NT2/D1 (cell line): ENCODE measurements at regions not wholly inside any gene's neighbourhood (a gene's known extent, or its start where the extent isn't known, plus 50 kb on each side); places are given as distances from the start of the nearest gene placed in this dataset.

ENCODE experiments used
- DNase-seq: peaks from one replicate; pipeline ENCODE4 v3.0.0-alpha.2; 2011; ENCODE audit warnings: low read depth, low spot score
- H3K27me3 ChIP-seq: 2 replicates; pipeline ENCODE4 v1.6.0; 2011; ENCODE audit warnings: mild to moderate bottlenecking; ENCODE audit not compliant: insufficient read length, insufficient read depth
- H3K36me3 ChIP-seq: 2 replicates; pipeline ENCODE4 v1.6.1; 2011; ENCODE audit warnings: mild to moderate bottlenecking, low read length, mixed read lengths; ENCODE audit not compliant: insufficient read depth, insufficient read length
- H3K4me1 ChIP-seq: 2 replicates; pipeline ENCODE4 v1.5.1; 2011; ENCODE audit not compliant: insufficient read depth, insufficient read length
- H3K4me3 ChIP-seq: 2 replicates; pipeline ENCODE4 v1.5.1; 2011; ENCODE audit warnings: low read depth; ENCODE audit not compliant: insufficient read length
- H3K9ac ChIP-seq: 2 replicates; pipeline ENCODE4 v1.6.0; 2011; ENCODE audit warnings: low read depth; ENCODE audit not compliant: insufficient read length
- H3K9me3 ChIP-seq: 2 replicates; pipeline ENCODE4 v1.5.1; 2011; ENCODE audit warnings: mild to moderate bottlenecking, low read length; ENCODE audit not compliant: insufficient read depth
- SUZ12 ChIP-seq: IDR thresholded peaks from 2 replicates; pipeline ENCODE4 v1.6.1; 2011; ENCODE audit not compliant: insufficient read length, insufficient read depth; ENCODE audit errors: extremely low read depth
- YY1 ChIP-seq: IDR thresholded peaks from 2 replicates; pipeline ENCODE4 v1.6.1; 2011; ENCODE audit not compliant: insufficient read length, insufficient read depth
- ZNF274 ChIP-seq: IDR thresholded peaks from 2 replicates; pipeline ENCODE4 v1.6.1; 2011; ENCODE audit warnings: mild to moderate bottlenecking, low read depth, low read length

- Histone ChIP-seq H3K27me3 (no peaks in the 10 kb centered on the region), H3K4me3 (no peak overlapping the region), H3K4me1 (no peaks in the 10 kb centered on the region), H3K36me3 (no peaks in the 10 kb centered on the region), H3K9ac (no peak overlapping the region), H3K9me3 (no peaks in the 10 kb centered on the region)
- DNase-seq, result no peak
- TF ChIP-seq SUZ12, result no peak
- no peak for TF ChIP-seq ZNF274
- TF ChIP-seq YY1, result no peak
Observed at GRCh38 chr17:11006530-11006929, 168.6 kb upstream of the PIRT start.

GRCh38 chr17:11005940-11006339 lies 168.1 kb upstream of the PIRT start:
- Histone ChIP-seq H3K4me3 (no peak overlapping the region), H3K9ac (no peak overlapping the region), H3K4me1 (no peaks in the 10 kb centered on the region), H3K27me3 (no peaks in the 10 kb centered on the region), H3K9me3 (no peaks in the 10 kb centered on the region), H3K36me3 (no peaks in the 10 kb centered on the region)
- no peak for DNase-seq
- TF ChIP-seq SUZ12 (no peak), ZNF274 (no peak), YY1 (no peak)

- H3K4me1 ChIP-seq, result no peaks in the 10 kb centered on the region
- H3K4me3 ChIP-seq, result no peak overlapping the region
- no peak overlapping the region for H3K9ac ChIP-seq
- DNase-seq, result no peak
- H3K27me3 ChIP-seq, result no peaks in the 10 kb centered on the region
- H3K36me3 ChIP-seq, result no peaks in the 10 kb centered on the region
- TF ChIP-seq SUZ12 (no peak), YY1 (no peak), ZNF274 (no peak)
- no peaks in the 10 kb centered on the region for H3K9me3 ChIP-seq
Observed at GRCh38 chr17:11002417-11002816, 164.5 kb upstream of the PIRT start.

GRCh38 chr17:11001651-11002050 lies 163.8 kb upstream of the PIRT start:
- no peak overlapping the region for H3K4me3 ChIP-seq
- no peaks in the 10 kb centered on the region for H3K9me3 ChIP-seq
- no peak overlapping the region for H3K9ac ChIP-seq
- TF ChIP-seq YY1 (no peak), SUZ12 (no peak), ZNF274 (no peak)
- H3K27me3 ChIP-seq, result no peaks in the 10 kb centered on the region
- H3K36me3 ChIP-seq, result no peaks in the 10 kb centered on the region
- no peak for DNase-seq
- H3K4me1 ChIP-seq, result no peaks in the 10 kb centered on the region

GRCh38 chr17:10999484-10999883 lies 161.6 kb upstream of the PIRT start:
- Histone ChIP-seq H3K27me3 (no peaks in the 10 kb centered on the region), H3K9me3 (no peaks in the 10 kb centered on the region), H3K4me3 (no peak overlapping the region), H3K9ac (no peak overlapping the region), H3K36me3 (no peaks in the 10 kb centered on the region), H3K4me1 (no peaks in the 10 kb centered on the region)
- TF ChIP-seq ZNF274 (no peak), SUZ12 (no peak), YY1 (no peak)
- DNase-seq, result no peak

- H3K9me3 ChIP-seq, result no peaks in the 10 kb centered on the region
- no peaks in the 10 kb centered on the region for H3K36me3 ChIP-seq
- H3K9ac ChIP-seq, result no peak overlapping the region
- DNase-seq, result no peak
- H3K27me3 ChIP-seq, result no peaks in the 10 kb centered on the region
- H3K4me3 ChIP-seq, result no peak overlapping the region
- H3K4me1 ChIP-seq, result no peaks in the 10 kb centered on the region
- no peak for TF ChIP-seq SUZ12
Observed at GRCh38 chr17:10993126-10993525, 155.2 kb upstream of the PIRT start.

- no peaks in the 10 kb centered on the region for H3K36me3 ChIP-seq
- no peak overlapping the region for H3K9ac ChIP-seq
- no peak overlapping the region for H3K4me3 ChIP-seq
- H3K9me3 ChIP-seq, result no peaks in the 10 kb centered on the region
- no peak for DNase-seq
- no peaks in the 10 kb centered on the region for H3K27me3 ChIP-seq
- TF ChIP-seq ZNF274 (no peak), SUZ12 (no peak), YY1 (no peak)
- H3K4me1 ChIP-seq, result no peaks in the 10 kb centered on the region
Observed at GRCh38 chr17:10992106-10992880, 154.4 kb upstream of the PIRT start.
